SH-SY5Y (cell line): ENCODE measurements at regions not wholly inside any gene's neighbourhood (a gene's known extent, or its start where the extent isn't known, plus 50 kb on each side); places are given as distances from the start of the nearest gene placed in this dataset.

Experiments
- GATA2 ChIP-seq: IDR thresholded peaks from 2 replicates; pipeline ENCODE4 v1.6.1; 2011; ENCODE audit warnings: mild to moderate bottlenecking, low read depth, low read length
- GATA3 ChIP-seq: IDR thresholded peaks from 2 replicates; pipeline ENCODE4 v1.6.1; 2011; ENCODE audit warnings: low read depth, mild to moderate bottlenecking, low read length, moderate library complexity

DNA sequence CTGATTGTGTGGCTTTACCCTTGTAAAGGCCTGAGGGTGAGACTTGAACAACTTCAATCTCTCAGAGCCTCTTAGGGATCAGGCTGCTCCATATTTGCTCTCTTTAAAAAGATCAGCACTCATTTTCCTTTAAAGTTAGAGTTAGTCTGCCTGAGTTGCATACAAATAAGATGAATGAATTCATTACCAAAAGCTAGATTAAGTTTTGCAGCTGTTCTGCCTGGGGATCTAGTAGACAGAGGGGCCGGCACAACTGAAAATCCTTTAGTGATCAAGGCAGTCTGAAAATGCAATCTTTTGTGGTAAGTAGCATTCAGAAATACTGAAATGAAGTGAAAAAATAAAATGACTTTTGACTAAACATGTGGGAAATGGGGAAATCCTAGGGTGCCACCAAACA lies 264.0 kb downstream of the MAN2A1 start:
- TF ChIP-seq GATA3 (no peak), GATA2 (no peak)
